HG02588 (cell line): ENCODE measurements at regions not wholly inside any gene's neighbourhood (a gene's known extent, or its start where the extent isn't known, plus 50 kb on each side); places are given as distances from the start of the nearest gene placed in this dataset.

Experiments
- ATAC-seq: cut with Tn5 transposase; IDR thresholded peaks from one replicate; pipeline ENCODE4 v1.9.1; 2021; ENCODE audit warnings: mild to moderate bottlenecking, moderate library complexity; ENCODE audit not compliant: unreplicated experiment

- no peak for ATAC-seq
Measured at GRCh38 chr12:124415064-124415463, 120.2 kb downstream of the RFLNA start.

GRCh38 chr12:124413915-124414314 is 119.0 kb downstream of the RFLNA start:
- ATAC-seq = no peak

GRCh38 chr12:124413401-124413800 is 118.5 kb downstream of the RFLNA start:
- no peak for ATAC-seq

DNA sequence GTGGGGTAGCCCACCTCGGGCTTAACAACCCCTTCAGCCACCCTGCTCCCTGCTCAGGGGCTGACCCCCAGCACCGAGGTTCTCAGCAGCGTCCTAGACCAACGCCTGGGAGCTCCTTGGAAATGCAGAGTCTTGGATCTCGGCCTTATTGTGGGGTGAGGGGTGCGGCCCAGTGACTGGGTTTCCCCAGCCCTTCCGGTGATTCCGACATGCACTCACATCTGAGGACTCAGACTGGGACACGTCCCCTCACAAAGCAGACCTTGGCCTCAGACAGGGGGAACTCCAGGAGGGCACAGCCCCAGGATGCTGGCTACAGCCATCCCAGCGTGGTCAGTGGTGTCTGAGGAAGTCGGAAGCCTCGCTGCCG is 117.7 kb downstream of the RFLNA start:
- ATAC-seq = no peak

DNA sequence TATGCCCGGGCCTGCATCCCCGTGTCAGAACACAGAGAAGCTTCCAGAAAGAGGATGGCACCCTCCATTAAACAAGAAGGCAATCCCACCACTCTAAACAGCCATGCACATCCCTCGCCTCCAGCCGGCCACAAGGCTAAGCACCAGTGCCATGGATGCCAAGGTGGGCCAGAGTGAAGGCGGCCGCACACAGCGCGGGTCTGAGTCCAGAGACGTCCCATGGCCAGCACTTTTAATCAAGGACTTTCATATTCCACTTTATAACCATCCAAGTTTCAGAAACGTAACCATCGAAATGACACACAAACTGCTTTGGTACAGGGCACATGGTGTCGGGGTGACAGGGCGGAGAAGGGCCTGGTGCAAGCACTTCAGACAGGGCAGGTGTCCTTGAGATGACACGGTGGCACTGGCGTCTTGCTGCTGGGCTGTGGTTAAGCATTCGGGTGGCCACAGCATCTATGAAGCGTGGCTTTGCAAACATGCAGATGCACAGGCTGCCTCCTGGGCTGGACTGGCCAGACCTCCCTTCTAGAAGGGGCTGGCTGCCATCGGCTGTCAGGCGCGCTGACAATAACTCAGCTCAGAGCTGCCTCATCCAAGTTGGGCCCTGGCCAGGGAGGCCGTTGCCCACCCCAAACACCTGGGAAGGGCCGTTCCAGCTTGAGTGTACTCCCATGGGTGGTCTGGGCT is 117.2 kb downstream of the RFLNA start:
- no peak for ATAC-seq

DNA sequence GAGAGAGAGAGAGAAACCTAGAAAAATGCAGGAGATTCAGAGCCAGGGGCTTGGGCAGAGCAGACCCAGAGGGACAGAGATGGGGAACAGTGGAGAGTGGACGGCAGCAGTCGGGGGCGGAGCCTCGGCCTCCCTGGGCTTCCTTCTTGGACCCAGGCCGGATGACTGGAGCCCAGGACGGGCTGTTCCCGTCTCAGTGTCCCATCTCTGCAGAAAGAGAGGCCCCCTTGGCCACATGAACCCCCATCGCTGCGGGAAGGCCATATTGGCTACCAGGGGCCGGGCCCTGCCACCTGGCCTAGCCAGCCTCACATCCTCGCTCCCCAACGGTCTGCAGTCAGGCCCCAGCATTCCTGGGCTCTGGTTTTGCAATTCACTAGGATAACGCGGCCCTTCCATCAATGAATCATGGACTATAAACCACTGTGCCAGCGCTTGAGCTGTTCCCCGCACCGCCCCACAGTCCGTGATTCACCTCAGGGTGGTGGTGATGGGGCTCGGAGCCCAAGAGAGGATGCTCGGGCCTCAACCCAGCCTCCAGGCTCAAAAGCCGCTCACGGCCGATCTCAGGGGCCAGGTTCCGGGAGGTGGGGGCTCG is 116.5 kb downstream of the RFLNA start:
- no peak for ATAC-seq

- ATAC-seq = no peak
Measured at GRCh38 chr12:124410354-124411175, 115.7 kb downstream of the RFLNA start.

DNA sequence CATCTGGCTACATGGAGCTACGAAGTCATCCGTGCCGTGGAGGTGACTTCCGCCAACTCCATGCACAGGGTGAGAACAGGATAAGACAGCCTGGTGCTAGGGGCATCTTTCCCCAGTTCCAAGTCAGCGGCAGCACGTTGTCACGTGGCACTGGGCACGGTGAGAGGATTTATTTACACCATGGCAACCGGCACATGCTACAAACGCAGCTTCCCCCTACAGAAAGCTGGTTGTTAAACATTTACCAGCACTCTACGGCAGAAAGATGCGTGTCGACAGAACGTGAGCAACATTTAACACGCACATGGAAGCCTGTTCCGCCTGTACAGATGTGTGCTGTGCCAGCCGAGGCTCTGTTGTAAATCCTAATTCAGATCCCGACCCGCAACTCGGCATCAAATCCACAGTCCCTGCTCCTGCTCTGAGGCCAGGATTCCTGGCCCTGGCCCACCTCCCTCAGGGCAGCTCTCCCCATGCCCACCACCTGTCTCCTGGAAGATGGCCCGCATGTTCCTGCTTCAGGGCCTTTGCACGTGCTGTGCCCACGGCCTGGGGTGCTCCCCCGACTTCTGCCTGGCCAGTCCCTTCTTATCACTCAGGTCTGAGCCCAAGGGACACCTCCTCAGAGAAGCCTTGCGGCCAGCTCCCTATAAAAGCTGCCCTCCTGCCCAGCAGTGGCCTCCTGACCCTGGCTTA is 114.1 kb downstream of the RFLNA start:
- ATAC-seq = no peak

DNA sequence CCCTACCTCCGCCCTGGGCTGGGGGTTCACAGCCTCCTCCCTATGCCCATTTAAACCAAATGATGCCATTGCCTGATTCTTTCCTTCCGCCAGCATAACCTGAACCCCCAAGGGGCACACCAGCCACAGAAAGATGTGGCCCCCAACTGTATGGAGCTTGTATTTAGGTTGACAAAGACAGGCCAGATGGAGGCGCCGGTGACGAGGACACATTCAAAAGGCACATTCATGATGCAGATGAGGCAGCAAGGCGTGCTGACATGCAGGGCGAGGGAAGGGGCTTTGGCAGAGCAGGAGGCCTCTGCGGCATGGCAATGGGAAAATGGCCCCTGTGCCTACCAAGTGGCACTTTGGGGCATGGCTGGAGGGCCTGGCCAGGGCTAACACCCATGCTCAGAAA is 112.2 kb downstream of the RFLNA start:
- no peak for ATAC-seq

DNA sequence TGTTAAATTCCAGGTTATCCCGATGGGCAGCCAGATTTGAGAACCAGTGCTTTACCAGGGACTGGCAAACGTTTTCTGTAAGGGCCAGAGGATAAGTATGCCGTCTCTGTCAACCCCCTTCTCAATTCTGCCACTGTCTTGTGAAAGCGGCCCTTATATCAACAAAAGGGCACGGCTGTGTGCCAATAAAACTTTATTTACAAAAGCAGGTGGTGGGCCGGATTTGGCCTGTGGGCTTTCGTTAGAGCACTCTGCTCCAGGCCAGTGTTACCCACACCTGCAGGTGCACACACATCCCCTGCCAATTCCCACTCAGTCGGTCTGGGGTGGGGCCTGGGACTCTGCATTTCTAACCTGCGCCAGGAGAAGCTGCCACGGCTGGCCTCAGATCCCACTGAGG is 111.2 kb downstream of the RFLNA start:
- ATAC-seq = no peak

GRCh38 chr12:124405592-124405991 is 110.7 kb downstream of the RFLNA start:
- ATAC-seq = no peak

DNA sequence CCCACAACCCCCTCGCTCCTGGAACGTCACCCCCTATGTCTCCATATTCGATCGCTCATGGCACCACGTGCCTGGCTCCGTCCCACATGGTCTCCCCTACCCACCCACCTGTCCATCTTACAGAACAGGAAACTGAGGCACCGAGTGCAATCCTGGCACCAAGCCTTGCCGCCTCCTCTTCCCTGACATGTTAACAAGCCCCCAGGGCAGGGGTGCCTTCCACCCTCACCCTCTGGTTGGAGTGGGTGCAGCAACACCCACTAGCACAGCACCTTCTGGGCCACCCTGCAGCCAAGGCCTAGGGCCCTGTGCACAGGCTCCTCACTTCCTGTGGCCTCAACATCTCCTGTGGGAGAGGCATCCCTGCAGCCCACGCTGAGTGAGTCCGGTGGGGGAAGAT is 110.3 kb downstream of the RFLNA start:
- no peak for ATAC-seq

DNA sequence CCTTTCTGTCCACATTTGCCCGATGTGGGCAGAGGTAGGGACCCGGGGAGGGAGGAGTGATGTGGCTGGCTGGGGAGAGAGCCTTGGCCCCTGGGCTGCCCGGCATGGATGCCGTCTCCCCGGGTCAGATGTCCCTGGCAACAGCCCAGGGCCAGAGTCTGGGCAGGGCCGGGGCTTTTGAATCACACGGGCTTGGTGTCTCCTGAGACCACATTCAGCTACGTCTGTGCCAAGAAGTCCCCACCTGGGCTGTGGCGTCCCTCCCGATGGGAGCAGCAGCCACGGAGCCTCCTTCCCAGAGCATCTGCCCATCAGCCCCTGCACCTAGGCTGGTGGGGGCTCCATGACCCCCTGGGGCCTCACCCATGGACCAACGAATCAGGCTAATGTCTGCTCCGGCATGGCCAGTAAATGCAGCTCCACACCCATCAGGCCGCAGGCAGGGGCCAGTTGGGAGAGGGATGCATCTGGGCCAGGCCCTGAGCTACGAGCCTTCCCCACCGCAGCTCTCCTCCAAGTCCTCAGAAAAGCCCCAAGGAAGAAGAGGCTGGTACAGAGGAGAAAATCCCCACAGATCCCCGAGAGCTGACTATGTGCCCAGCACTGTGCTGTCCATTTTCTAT is 109.4 kb downstream of the RFLNA start:
- ATAC-seq = no peak

DNA sequence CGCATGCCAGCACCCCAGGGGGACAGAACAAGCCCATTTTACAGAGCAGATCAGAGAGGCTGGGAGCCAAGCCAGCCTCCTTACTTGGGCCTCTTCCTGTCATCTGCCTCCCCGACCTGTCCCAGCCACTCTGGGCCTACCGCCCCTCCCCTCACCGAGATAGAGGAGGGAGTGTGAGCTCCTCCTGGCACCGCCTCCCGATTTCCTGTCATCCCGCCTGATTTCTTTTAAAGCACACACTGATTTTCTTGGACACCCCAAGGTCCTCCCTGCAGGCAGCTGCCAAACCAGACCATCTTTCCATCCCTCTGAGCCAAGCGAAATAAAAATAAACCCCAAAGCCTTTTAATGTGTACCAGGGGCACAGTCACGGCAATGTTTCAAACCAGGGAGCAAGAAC is 108.4 kb downstream of the RFLNA start:
- no peak for ATAC-seq

- no peak for ATAC-seq
Measured at GRCh38 chr12:124402248-124403066, 107.6 kb downstream of the RFLNA start.

DNA sequence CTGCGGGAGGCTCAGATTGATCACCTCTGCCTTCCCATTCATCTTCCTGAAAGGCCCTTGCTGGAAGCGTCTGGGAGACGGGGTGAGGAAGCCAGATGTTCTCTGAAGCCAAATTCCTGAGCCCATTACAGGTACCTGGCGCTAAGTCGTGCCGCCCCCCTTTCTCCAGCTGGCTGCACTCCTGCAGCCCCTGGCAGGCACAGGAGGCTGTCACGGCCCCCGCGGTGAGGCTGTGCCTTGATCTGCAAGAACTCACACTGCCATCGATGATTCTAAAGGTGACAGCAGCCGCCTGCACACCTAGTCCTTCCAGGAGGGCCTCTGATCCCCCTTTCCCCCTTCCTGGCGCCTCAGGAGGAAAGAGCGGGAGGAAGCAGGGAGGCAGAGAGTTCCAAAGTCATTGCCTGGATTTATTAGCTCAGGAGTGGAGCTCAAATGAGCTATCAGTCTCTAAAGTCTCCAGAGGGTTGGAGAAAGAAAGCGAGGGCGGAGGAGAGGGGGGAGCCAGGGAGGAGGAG is 106.9 kb downstream of the RFLNA start:
- no peak for ATAC-seq

DNA sequence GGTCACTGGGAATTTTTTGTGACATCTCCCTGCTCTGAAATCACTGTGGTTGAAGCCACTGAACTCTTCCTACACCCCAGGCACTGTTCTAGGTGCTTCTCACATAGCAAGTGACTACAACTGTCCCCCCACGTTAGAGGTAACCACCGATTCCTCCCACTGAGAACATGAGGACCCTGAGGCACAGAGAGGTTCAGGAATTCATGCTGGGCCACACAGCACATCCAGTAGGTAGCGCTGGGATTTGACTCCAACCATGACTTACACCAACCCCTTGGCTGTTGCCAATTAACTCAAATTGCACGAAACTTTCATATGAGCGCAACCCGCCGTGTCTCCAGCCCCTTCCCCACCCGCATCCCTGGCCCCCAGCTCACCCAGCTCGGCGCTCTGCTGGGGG is 105.2 kb downstream of the RFLNA start:
- no peak for ATAC-seq

GRCh38 chr12:124399622-124400021 is 104.7 kb downstream of the RFLNA start:
- ATAC-seq = no peak

GRCh38 chr12:124398578-124399227 is 103.8 kb downstream of the RFLNA start:
- ATAC-seq = no peak
